ENCODE measurements at regions not wholly inside any gene's neighbourhood (a gene's known extent, or its start where the extent isn't known, plus 50 kb on each side); places are given as distances from the start of the nearest gene placed in this dataset.
A peak's percentile ranks its signal among the peaks of the same experiment; 100 is the strongest.

DNA sequence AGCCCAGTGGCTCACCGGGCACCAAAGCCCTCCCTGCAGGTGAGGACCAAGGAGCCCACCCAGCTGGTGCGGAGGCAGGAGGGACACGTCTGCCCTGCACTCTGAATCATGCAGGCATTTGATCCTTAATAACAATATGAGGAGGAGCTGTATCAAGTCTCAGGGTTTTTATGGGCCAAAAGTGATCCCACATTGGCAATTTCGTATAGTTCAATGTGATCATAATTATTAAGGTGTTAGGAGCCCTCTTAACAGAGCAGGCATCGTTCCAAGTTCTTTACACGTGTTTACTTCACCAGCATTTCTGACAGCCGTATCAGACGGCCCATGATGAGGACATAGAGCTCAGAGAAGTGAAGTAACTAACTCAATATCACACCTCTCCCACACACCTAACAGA, 91.9 kb upstream of the PRR5 start:
- no peak for DNase-seq

DNA sequence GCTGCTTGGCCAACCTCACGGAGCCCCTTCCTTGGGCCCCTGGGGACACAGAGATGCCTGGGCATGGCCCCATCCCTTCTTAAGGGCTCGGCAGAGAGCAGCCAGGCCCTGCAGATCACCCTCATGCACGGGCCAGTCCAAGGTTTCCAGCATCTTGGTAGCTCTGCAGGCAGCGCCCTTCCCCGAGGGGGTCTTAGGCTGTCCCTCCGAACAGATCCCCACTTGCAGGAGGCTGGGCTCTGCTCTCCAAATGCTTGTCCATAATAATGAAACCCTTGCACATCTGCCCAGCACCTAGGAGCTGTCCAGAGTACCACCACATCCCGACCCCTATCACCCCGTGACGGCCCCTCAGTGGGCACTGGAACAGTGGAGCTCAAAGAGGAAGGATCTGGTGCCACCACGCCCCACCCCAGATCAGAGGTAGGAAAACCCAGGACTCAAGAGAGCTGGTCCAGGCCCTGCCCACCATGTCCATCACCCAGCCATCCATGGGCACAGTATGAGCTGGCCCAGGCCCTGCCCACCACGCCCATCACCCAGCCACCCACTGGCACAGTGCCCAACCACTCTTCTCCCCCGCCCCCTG, 92.5 kb upstream of the PRR5 start:
- no peak for DNase-seq

DNA sequence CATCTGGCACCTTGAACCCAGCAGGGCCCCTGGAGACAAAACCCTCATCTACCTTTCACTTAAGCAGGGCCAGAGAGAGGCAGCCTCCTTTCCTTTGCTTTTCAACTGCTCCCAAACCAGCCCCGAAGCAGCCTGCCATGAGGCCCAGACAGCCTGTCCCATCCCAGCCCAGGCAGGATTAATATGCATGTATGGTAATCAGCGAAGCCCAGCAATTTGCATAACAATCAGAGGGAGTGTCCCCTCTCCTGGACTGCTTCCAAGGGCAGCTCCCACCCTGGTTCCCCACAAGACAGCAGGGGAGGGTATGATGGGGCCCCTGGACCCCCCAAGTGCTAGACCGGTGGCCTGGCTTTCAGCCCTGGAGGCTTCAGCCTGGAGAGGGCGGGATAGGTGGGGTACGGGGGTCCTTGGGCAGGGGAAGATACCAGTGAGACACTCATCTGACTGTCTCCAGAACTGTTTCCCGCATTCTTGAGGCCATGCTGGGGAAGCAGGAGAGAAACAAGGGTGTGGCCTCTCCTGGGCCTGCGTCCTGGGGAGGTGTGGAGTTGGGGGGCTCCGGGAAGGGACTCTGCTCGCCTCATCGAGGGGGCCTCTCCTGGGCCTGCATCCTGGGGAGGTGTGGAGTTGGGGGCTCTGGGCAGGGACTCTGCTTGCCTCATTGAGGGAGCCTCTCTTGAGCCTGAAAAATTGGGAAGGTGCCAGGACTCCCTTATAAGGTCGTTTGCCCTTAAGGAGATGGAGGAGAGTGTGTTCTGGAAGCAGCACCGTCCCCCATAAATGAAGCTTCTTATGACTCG, 93.2 kb upstream of the PRR5 start:
- no peak for DNase-seq

DNA sequence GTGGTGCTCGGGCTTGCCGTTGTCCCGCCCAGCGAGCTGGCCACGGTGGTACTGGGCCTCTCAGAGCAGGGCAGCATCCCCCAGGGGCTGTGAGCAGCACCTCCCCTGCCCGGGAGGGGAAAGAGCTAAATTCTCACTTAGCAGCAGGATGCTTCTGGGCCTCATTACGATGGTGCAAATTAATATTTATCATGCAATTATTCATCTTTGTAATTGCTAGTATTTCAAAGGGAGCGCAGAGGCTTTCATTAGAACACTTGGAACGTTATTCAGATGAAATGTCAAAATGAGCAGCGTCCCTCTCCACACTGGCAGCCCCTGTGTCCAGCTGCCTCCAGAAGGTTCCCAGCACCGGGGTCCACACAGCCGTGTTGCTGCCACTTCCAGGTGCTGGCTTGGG, 95.9 kb upstream of the PRR5 start:
- no peak for DNase-seq

DNA sequence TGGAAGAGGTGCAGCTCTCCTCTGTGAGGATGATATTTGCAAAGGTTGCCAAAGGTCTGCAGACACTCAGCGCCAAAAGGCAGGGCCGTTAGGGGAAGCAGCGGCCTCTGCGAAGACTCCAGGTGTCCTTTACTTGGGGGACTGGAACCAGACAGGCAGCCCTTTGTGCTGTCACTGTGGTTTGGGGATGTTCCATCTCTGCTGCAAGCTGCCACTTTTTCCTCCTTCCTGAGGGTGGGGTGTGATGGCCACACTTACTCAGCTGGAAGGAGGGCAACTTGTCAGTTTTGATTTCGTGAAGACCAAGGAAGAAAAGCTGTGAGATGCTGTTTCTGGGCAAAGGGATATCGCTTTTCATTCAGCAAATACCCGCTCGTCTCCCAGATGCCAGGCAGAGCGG, 96.5 kb upstream of the PRR5 start:
- no peak for DNase-seq

DNA sequence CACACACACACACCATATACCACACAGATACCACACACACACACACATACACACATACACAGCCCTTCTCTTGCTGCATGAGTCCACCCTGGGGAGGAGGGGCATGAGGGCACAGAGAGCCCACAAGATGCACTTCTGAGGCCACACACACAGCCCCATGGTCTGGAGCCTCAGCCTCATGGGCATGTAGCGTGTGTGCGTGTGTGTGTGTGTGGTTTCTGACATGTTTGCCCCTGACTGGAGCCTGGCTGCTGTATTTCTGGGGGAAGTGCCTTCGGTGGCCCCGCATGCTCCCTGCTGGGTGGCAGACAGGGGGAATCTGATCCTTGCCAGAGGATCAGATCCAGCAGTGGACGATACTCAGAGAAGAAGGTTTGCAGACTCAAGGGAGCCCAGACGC, 97.0 kb upstream of the PRR5 start:
- DNase-seq, result no peak

DNA sequence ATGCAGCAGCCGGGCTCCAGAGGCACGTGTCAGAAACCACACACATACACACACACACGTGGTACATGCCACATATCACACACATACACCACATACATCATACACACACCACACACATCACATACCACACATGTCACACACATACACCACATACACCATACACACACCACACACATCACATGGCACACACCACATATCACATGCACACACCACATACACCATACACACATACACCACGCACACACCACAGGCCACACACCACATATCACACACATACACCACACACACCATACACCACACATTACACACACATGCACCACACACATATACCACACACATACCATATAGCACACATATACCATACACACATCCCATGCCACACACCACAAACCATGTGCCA, 97.5 kb upstream of the PRR5 start:
- DNase-seq, result no peak

DNA sequence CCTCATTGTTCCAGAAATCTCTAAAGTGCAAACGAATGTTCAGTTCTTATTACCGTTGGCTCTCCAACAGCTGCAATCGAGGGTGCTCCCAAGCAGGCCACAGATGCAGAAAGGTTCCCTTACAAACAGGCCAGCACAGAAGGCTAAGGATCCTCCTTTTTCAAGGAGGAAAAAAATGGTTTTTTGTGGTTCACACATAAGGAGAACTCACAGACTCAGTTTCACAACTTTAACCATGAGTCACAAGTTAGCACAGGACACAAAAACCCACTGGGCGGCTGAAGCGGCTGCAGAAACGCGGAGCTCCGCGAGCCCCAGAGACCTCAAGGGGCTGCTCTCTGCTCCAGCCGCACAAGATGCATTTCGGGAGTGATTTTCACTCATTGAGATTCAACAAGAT, 98.2 kb upstream of the PRR5 start:
- no peak for DNase-seq

DNA sequence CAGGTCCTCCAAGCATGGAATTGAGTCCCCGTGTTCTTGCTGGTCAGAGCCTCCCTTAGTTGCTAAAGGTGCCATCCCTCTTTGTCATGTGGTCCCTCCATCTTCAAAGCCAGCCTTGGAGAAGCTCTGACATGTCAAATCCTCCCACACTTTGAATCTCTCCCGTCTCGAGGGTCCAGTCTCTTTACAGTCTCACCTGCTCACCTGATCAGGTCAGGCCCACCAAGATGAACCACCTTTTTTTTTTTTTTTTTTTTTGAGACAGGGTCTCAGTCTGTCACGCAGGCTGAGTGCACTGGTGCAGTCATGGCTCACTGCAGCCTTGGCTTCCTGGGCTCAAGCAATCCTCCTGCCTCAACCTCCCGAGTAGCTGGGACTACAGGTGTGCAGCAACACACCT, 100.3 kb upstream of the PRR5 start:
- no peak for DNase-seq

DNA sequence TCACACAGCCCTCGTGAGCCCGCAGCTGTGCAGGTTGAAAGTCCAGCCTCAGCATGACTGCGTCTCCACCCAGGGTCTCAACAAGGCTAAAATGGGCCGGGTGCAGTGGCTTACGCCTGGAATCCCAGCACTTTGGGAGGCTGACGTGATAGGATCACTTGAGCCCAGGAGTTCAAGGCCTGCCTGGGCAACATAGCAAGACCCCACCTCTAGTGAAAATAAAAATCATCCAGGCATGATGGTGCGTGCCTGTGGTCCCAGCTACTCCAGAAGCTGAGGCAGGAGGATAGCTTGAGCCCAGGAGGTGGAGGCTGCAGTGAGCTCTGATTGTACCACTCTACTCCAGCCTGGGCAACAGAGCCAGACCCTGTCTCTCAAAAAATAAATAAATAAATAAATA, 100.8 kb upstream of the PRR5 start:
- DNase-seq, result no peak

DNA sequence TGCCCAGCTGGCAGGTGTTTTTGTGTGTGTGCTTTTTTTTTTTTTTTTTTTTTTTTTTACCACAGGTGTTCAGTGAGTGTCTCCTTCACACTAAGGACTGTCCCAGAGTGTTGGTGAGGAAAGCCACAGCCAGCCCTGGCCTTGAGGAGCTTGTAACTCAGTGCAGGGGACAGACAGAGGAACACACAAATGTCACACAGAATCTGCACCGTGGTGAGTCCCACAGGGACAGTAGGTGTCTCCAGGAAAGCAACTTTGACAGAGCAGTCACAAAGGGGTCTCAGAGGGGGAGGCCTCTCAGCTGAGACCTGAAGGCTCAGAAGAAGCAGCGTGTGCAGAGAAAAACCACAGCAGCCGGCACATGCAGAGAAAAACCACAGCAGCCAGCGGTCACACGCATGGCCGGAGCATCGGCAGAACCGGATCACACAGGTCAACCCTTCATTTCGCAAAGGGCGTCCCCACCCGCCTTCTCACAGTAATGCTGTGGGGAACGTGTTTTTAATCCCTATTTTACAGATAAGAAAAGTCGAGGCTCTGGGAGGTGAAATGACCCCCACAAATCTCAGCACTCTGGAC, 101.7 kb upstream of the PRR5 start:
- DNase-seq, result no peak

DNA sequence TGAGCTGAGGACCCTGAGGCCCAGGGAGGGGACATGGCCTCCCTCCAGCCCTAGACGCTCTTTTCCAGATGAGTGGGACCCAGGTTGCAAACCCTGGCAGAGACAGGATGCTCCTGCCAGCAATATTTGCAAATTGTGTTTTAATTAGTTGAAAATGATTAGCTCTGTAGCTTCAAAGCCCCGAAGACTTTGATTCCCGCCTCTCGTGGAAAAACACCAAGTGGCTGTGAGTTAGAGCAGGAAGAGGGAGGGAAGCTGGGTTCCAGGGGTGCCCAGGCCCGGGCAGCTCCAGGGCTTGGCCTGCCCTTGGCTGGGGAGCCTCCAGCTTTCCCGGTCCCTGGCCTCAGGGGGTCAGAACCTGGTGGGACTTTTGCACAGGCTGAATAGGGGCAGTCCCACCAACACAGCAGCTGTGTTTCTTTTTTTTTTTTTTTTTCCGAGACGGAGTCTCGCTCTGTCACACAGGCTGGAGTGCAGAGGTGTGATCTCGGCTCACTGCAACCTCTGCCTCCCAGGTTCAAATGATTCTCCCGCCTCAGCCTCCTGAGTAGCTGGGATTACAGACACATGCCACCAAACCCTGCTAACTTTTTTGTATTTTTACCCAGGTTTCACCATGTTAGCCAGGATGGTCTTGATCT, 101.6 kb upstream of the RTL6 start:
- DNase-seq, result no peak

DNA sequence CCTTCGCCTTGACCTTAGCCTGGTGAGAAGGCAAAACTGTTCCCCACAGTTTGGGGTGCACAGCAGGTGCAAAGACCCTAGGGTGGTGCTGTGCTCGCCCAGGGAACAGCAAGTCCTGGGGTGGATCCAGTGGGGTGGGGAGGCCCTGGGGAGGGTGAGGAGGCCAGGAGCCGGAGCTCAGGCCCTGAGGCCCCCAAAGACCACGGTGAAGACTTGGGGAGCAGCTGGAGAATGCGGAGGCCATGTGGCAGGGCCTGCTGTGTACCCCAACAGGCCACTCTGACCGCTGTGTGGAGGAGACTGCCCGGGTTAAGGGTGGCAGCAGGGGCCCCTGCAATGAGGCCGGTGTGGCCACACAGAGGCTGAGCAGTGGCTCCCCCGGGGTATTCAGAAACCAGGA, 101.1 kb upstream of the RTL6 start:
- no peak for DNase-seq

DNA sequence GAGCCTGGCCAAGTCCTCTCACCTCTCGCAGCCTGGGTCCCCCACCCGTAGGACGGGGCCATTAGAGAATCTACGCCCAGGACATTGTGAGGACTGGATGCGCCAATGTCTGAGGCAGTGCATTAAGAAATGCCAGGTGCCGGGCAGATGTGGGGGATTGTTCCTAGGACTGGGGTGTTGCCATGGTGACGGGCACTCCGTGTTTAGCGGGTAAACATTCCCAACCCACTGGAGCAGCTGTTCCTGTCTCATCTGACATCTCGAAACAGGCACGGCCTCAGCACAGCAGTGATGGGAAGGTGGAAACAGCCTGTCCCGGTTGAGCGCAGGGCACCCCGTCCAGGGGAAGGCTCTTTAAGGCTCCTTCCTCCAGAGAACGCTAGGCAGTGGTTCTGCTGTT, 99.6 kb upstream of the RTL6 start:
- no peak for DNase-seq

DNA sequence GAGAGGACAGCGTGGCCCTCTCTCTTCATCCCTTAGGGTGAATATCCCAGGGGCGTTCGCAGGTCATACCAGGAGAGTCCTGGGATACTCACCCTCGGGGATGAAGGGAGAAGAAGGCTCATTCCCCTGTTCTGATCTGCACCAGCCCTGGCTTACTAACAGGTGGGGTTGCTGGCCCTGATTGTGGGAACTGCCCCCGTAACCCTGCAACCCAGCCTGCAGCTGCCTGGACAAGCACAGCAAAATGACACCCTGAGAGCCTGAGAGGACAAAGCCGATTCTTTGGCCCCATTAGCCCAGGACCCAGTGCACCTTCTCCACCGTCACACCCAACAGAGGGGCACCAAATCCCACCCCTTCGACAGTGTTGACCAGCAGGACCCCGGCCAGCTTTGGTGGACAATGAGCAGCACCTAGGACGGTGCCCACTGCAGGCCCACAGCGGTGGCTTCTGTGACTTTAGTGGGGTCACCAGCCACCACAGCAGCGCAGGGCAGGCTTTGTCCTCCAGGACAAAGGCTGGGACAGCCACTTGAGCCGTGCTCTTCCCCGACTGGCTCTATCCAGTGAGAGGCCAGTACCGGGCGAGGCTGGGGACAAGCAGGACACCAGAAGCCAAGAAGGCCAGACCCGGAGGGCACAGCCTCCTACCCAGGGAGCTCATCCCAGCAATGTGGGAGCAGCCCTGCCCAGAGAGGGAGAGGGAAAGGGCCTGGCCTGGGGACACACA, 98.5 kb upstream of the RTL6 start:
- DNase-seq, result no peak

DNA sequence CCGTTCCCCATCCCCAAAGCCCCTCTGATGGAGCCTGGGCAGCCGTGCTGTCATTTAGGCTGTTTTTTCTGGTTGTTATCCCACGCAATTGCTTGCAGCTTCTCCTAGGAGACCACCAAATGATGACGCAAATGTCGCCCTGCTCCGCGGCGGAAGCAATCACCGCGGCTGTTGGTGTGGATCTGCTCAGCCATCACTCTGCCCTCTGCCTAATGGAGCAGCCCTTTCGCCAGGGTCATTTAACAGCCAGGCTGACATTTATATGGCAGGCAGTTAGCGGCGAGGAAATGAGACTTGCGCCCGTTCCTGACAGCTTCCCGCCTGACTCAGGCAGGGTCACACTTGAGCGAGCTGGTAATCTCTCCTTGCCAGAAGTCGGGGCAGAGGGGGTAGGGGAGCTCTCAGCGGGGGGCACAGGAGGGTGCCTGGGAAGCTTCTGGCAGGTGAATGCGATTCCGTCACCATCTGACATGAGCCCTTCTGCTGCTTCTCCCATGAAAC, 97.9 kb upstream of the RTL6 start:
- DNase-seq, result peak; percentile 49

DNA sequence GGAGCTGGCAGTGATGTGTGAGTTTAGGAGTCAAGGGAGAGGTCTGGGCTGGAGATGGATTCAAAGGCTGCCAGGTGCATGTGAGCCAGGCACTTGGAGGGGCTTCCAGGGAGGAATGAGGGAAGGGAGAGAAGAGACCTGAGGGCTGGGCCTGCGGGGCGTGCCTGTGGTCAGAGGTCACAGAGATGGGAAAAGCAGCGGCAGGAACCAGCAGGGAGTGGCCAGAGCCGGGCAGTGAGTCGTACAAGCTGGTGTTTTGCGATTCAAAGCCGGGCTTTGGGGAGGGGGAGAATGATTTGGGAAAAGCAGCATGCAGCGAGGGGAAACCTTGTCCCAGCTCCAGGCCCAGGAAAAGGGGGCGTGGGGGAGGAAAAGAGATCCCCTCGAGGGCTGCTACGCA, 96.9 kb upstream of the RTL6 start:
- DNase-seq, result no peak

DNA sequence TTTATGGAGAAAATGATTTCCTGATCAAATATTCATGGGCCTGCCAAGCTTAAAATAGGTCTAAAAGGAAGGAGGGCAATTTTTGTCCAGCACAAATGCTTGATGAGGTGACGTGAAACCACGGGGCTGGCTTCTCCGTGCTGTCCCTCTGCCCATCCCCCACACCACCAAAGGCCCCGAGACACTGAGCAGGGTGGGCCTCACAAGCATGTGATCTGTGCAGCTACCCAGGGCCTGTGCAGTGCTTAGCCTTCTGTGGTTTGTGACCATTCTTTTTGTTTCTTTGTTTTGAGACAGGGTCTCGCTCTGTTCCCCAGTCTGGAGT, 94.8 kb upstream of the RTL6 start:
- no peak for DNase-seq

DNA sequence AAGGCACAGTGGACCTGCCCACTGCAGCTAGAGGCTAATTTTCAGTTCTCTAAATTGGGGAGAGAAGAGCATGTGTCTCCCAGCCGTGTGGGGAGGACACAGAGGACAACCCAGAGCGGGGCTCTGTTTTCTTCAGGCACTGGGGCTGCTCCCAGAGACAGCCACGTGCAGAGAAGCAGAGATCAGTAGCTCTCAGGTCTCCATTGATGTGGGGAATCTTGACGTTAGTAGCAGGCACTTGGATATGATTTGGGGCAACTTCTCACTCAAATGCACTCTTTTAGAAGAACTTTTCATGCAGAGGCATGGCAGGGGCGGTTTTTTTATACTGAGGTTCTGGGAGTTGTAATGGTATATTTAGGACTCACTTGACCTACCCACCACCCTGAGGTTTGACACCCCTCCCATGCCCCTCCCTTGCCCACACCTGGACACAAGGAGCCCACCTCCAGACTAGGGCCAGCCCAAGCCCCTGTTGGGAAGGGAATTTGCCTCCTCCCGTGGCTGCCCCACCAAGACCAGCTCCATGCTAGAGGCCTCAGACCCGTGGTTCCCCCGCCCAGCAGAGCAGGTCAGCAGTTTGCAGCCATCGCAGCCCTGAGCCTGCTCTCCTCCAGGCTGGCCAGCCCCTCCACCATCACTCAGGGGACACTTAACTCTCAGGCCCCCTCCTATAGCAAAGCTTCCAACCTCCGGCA, 94.2 kb upstream of the RTL6 start:
- no peak for DNase-seq

DNA sequence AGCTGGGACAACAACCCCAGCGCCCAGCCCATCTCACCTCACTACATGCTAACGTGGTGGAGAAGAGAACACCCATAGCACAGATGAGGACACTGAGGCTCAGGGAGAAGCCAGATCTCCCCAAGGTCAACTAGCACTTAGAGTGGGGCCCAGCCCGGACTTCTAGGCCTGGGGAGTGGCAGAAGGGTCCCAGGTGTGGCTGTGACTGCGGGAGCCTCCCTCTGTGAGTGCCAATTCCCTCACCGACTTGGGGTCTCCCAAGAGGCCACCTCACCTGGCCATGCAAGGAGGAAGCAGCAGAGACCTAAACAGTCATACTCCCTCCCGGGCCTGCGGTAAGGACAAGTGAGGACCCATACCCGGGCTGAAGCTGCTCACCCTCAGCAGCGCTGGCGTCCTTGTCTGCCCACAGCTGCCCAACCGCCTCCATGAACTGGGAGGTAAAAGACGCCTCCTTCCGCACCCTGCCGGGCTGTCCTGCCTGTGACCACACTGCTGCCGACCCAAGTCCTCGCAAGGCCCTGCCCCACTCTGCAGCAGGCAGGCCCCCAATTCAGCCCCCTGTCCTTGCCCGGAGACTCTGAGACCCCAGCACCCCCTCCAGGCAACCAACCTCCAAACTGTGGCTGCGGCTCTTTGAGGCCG, 93.2 kb upstream of the RTL6 start:
- DNase-seq, result no peak

DNA sequence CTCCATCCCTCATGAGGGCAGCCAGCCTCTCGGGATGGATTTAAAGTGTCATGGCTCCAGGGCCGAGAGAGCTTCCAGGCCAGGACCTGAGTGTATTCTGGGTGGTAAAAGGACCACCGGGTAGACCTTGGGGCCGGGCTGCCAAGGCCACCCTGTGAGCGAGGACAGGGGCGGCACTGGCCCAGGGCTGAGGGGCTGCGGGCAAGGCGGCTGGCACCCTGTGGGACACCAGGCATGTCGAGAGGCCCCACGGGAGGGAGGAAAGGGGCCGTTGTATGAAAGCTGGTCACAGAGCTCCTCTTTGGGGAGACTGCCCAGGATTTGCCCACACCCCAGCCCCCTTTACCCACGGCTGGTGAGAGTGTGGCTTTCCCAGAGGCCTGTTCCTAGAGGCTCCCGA, 92.3 kb upstream of the RTL6 start:
- no peak for DNase-seq

DNA sequence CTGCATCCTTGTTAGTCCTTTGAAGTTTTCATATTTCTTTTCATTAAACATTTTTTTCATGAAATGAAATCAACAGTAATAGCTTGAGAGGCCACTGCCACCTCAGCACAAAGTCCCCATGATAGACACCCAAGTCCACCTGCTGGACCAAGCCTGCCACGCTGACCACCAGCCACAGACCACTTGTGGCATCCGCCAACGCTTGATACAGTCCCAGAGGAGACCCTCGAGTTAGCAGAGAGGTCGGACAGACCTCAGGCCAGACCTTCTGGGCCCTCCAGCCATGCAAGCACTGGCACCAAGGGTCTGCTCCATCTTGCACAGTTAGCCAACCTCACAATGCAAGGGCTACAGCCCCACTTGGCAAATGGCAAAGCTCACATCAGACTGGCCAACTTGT, 91.8 kb upstream of the RTL6 start:
- no peak for DNase-seq
